ENCODE measurements at regions not wholly inside any gene's neighbourhood (a gene's known extent, or its start where the extent isn't known, plus 50 kb on each side); places are given as distances from the start of the nearest gene placed in this dataset.

- no peak for TF ChIP-seq EZH2 (IDR thresholded peaks at IDR 0.05; ENCODE audit: low read depth)
- TF ChIP-seq CTCF (conservative IDR thresholded peaks at IDR 0.05), result no peak
These were observed 125.2 kb upstream of the MCHR2 start for GRCh38 chr6:100119261-100119660.
